ENCODE measurements at regions not wholly inside any gene's neighbourhood (a gene's known extent, or its start where the extent isn't known, plus 50 kb on each side); places are given as distances from the start of the nearest gene placed in this dataset.

DNA sequence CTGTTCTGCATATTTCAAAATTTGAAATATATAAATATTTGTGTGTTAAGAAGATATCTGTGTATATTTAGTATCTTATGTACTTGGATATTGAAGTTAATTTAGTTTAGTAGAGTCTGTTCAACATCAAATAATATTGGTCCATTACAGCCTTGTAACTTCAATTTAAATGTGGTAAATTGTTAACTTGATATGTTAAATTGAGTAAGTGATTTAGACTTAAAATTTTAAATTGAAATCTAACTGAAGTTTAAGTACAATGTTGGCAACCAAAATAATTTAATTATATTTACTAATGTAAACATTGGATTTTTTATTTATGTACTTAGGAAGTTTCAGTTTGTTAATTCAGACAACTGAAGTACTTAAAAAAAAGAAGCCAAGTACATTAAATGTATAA, 343.9 kb upstream of the DNAJC19 start:
- Histone ChIP-seq H3K36me3 (no peaks in the 10 kb centered on the region), H3K27ac (no peak overlapping the region), H3K9me3 (no peaks in the 10 kb centered on the region), H3K27me3 (no peaks in the 10 kb centered on the region), H3K4me1 (no peaks in the 10 kb centered on the region), H3K4me3 (no peak overlapping the region)
- TF ChIP-seq EP300 (IDR thresholded peaks at IDR 0.05): no peak
- TF ChIP-seq, protein P1, sequence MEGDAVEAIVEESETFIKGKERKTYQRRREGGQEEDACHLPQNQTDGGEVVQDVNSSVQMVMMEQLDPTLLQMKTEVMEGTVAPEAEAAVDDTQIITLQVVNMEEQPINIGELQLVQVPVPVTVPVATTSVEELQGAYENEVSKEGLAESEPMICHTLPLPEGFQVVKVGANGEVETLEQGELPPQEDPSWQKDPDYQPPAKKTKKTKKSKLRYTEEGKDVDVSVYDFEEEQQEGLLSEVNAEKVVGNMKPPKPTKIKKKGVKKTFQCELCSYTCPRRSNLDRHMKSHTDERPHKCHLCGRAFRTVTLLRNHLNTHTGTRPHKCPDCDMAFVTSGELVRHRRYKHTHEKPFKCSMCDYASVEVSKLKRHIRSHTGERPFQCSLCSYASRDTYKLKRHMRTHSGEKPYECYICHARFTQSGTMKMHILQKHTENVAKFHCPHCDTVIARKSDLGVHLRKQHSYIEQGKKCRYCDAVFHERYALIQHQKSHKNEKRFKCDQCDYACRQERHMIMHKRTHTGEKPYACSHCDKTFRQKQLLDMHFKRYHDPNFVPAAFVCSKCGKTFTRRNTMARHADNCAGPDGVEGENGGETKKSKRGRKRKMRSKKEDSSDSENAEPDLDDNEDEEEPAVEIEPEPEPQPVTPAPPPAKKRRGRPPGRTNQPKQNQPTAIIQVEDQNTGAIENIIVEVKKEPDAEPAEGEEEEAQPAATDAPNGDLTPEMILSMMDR (IDR thresholded peaks at IDR 0.05): no peak
- no peak for TF ChIP-seq POLR2A (IDR thresholded peaks at IDR 0.05)
- DNase-seq (ENCODE audit: low spot score in 2 of 2): no peak

DNA sequence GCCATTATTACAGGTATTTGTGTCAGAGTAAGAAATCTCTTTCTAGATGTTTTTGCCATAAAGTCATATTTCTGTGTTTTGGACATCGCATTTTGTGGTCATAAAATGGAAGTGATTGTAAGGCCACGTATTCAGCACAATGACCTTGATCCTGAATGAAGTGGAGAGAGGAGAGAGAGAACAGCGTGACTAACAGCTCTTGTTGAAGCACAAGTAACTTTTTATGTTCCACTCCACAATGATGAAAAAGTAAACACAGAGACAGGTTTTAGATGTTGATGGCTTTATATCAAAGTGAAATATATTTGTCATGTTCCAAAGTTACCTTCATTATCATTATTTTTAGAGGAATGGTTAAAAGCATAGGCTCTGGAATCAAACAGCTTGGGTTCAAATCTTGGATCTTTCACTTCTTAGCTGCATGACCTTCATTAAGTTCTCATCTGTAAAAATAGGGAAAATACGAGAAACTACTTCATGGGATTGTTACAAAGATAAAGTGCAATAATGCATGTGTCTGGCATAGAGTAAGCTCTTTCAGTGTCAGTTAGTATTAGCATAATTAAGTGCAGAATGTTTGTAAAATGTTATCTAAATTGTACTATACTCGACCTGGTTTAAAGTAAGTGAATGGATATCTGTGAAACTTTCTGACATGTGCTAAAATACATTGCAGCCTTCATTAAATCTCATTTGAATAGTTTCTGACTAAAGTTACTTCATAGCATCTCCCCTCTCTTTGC, 341.5 kb upstream of the DNAJC19 start:
- Histone ChIP-seq H3K4me1 (no peaks in the 10 kb centered on the region), H3K4me3 (no peak overlapping the region)
- 39 to 43% methylated on average over 5 of the region's 5 CpGs for WGBS, 2 donors

DNA sequence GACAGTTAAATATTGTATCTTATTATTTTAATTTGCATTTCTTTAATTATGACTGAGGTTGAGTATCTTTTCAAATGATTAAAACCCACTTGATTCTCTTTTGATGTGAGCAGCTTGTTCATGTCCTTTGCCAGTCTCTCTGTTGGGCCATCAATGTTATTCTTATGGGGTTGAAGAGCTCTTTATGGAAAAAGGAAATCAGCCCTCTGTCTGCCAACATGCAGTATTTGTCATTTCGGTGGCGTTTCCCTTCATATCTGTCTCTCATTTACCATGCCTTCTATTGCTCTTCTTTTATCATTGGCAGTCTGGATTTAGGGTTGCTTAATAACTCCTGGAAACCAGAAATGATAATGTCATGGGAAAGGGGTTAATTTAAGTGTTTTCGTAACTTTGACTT, 340.7 kb upstream of the DNAJC19 start:
- H3K27me3 ChIP-seq: no peaks in the 10 kb centered on the region
- H3K36me3 ChIP-seq: no peaks in the 10 kb centered on the region
- H3K27ac ChIP-seq: no peak overlapping the region
- 44 to 55% methylated on average over 3 of the region's 3 CpGs for WGBS, 2 donors
- no peaks in the 10 kb centered on the region for H3K4me1 ChIP-seq
- H3K9me3 ChIP-seq: no peaks in the 10 kb centered on the region
- no peak for DNase-seq (ENCODE audit: low spot score in 2 of 2)
- H3K4me3 ChIP-seq: no peak overlapping the region
- TF ChIP-seq, protein P1 (IDR thresholded peaks at IDR 0.05): no peak
- TF ChIP-seq EP300 (IDR thresholded peaks at IDR 0.05): no peak
- TF ChIP-seq POLR2A (IDR thresholded peaks at IDR 0.05): no peak

More for the DNA sequence above, 341.5 kb upstream of the DNAJC19 start:
- DNase-seq (ENCODE audit: low spot score in 2 of 2): no peak
- no peaks in the 10 kb centered on the region for H3K36me3 ChIP-seq
- H3K9me3 ChIP-seq: no peaks in the 10 kb centered on the region
- H3K27me3 ChIP-seq: no peaks in the 10 kb centered on the region
- TF ChIP-seq EP300 (IDR thresholded peaks at IDR 0.05) (no peak), POLR2A (IDR thresholded peaks at IDR 0.05) (no peak)
- TF ChIP-seq, protein P1 (IDR thresholded peaks at IDR 0.05): no peak
- H3K27ac ChIP-seq: no peak overlapping the region

DNA sequence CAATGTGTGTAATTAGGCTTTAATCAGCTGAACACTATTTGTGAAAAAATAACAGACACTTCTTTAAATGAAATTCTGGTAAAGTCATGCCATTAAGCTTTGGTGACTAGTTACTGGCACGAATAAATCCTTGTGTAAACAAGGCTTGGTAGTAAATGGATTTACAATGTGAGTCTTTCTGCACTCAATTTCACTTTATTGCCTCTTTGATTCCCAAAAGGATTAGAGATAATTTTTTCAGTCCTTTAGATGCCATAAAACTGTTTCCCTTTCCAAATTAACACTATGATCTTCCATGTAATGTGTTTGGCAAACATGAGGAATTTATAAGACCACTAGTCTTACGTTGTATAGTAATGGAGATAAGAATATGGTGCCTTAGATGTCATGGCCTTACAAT, 339.5 kb upstream of the DNAJC19 start:
- WGBS, 2 donors: 35 to 39% methylated on average over 2 of the region's 2 CpGs
- Histone ChIP-seq H3K36me3 (no peaks in the 10 kb centered on the region), H3K27ac (no peak overlapping the region), H3K4me1 (no peaks in the 10 kb centered on the region), H3K4me3 (no peak overlapping the region), H3K27me3 (no peaks in the 10 kb centered on the region), H3K9me3 (no peaks in the 10 kb centered on the region)
- DNase-seq (ENCODE audit: low spot score in 2 of 2): no peak
- TF ChIP-seq, protein P1 (IDR thresholded peaks at IDR 0.05): no peak
- TF ChIP-seq POLR2A (IDR thresholded peaks at IDR 0.05): no peak
- no peak for TF ChIP-seq EP300 (IDR thresholded peaks at IDR 0.05)

DNA sequence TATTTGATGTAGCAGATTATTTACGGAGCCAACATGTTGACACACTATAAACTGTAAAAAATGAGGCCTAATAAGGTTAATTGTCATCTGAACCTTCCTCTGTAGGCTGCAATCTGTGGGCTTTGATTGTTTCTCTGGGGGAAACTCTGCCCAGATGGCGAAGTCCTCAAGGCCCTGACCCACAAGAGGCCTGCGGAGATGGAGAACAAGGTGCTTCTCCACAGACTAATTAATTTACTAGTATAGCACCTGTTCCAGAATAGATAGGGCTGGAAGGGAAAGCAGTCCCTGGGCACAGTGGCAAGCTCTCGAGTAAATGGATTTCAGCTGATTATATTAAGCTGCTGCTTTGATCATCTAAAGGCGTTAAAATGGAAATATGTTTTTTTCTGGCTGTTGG, 338.8 kb upstream of the DNAJC19 start:
- H3K27me3 ChIP-seq: no peaks in the 10 kb centered on the region
- H3K4me1 ChIP-seq: no peaks in the 10 kb centered on the region
- TF ChIP-seq, protein P1 (IDR thresholded peaks at IDR 0.05): no peak
- TF ChIP-seq POLR2A (IDR thresholded peaks at IDR 0.05): no peak
- no peak for TF ChIP-seq EP300 (IDR thresholded peaks at IDR 0.05)
- no peak overlapping the region for H3K4me3 ChIP-seq
- no peaks in the 10 kb centered on the region for H3K9me3 ChIP-seq
- no peak overlapping the region for H3K27ac ChIP-seq
- no peaks in the 10 kb centered on the region for H3K36me3 ChIP-seq
- WGBS, 2 donors: 61 to 62% methylated on average over 5 of the region's 5 CpGs
- DNase-seq (ENCODE audit: low spot score in 2 of 2): no peak

Data from tibial nerve (tissue), 4 donors.